ENCODE measurements at regions not wholly inside any gene's neighbourhood (a gene's known extent, or its start where the extent isn't known, plus 50 kb on each side); places are given as distances from the start of the nearest gene placed in this dataset.

GRCh38 chr22:44398856-44399837 is 86.4 kb upstream of the SHISAL1 start:
- H4K20me1 ChIP-seq (ENCODE audit: control insufficient read depth, extremely low read depth, insufficient read depth, low read length) = no peaks in the 10 kb centered on the region

GRCh38 chr22:44396727-44397722 is 84.3 kb upstream of the SHISAL1 start:
- H3K4me3 ChIP-seq (replicated peaks in 1 of 4; ENCODE audit: control extremely low read depth in 1 of 4, insufficient read depth in 1 of 4, low read depth in 3 of 4, low read length in 4 of 4) = no peak overlapping the region
- no peaks in the 10 kb centered on the region for H3K36me3 ChIP-seq (ENCODE audit: control insufficient read depth, insufficient read depth, low read length)
- H4K20me1 ChIP-seq (ENCODE audit: control insufficient read depth, extremely low read depth, insufficient read depth, low read length) = no peaks in the 10 kb centered on the region
- no peaks in the 10 kb centered on the region for H3K4me1 ChIP-seq (ENCODE audit: control insufficient read depth, extremely low read depth, insufficient read depth, low read length)
- peaks cover 3% of the 10 kb centered on the region for H3K27me3 ChIP-seq (ENCODE audit: control insufficient read depth, insufficient read depth, low read length)
- H3K27ac ChIP-seq (ENCODE audit: insufficient read depth, low read length) = no peak overlapping the region
- no peak overlapping the region for H3K4me2 ChIP-seq (ENCODE audit: extremely low read depth, insufficient read depth, low read length)
- no peak overlapping the region for H2AFZ ChIP-seq (ENCODE audit: low read length)
- TF ChIP-seq EZH2 (IDR thresholded peaks at IDR 0.05; ENCODE audit: low read length, missing control alignments) (no peak), CTCF (conservative IDR thresholded peaks at IDR 0.05 in 1 of 2, IDR thresholded peaks at IDR 0.05 in 1 of 2; ENCODE audit: low read depth in 1 of 2, low read length in 2 of 2) (no peak)
- no peak for DNase-seq (ENCODE audit: low read depth in 2 of 2)
- no peak overlapping the region for H3K9ac ChIP-seq (ENCODE audit: insufficient read depth, low read length)
- no peaks in the 10 kb centered on the region for H3K9me3 ChIP-seq (ENCODE audit: control insufficient read depth, insufficient read depth, low read depth, low read length)
- H3K79me2 ChIP-seq (ENCODE audit: control insufficient read depth, insufficient read depth, low read length) = no peaks in the 10 kb centered on the region

More at GRCh38 chr22:44398856-44399837, 86.4 kb upstream of the SHISAL1 start:
- Histone ChIP-seq H3K36me3 (ENCODE audit: control insufficient read depth, insufficient read depth, low read length) (no peaks in the 10 kb centered on the region), H3K4me2 (ENCODE audit: extremely low read depth, insufficient read depth, low read length) (no peak overlapping the region), H3K9me3 (ENCODE audit: control insufficient read depth, insufficient read depth, low read depth, low read length) (no peaks in the 10 kb centered on the region), H3K27me3 (ENCODE audit: control insufficient read depth, insufficient read depth, low read length) (peaks cover 6% of the 10 kb centered on the region), H2AFZ (ENCODE audit: low read length) (no peak overlapping the region), H3K27ac (ENCODE audit: insufficient read depth, low read length) (no peak overlapping the region), H3K4me3 (replicated peaks in 1 of 4; ENCODE audit: control extremely low read depth in 1 of 4, insufficient read depth in 1 of 4, low read depth in 3 of 4, low read length in 4 of 4) (no peak overlapping the region), H3K4me1 (ENCODE audit: control insufficient read depth, extremely low read depth, insufficient read depth, low read length) (no peaks in the 10 kb centered on the region), H3K9ac (ENCODE audit: insufficient read depth, low read length) (no peak overlapping the region), H3K79me2 (ENCODE audit: control insufficient read depth, insufficient read depth, low read length) (no peaks in the 10 kb centered on the region)
- DNase-seq (ENCODE audit: low read depth in 2 of 2) = no peak
- TF ChIP-seq EZH2 (IDR thresholded peaks at IDR 0.05; ENCODE audit: low read length, missing control alignments) (no peak), CTCF (conservative IDR thresholded peaks at IDR 0.05 in 1 of 2, IDR thresholded peaks at IDR 0.05 in 1 of 2; ENCODE audit: low read depth in 1 of 2, low read length in 2 of 2) (no peak)
